ENCODE measurements at regions not wholly inside any gene's neighbourhood (a gene's known extent, or its start where the extent isn't known, plus 50 kb on each side); places are given as distances from the start of the nearest gene placed in this dataset.
"Not testable (repeated sequence)": the region's sequence is repeated elsewhere in the genome, so short reads cannot be mapped to it uniquely, and the experiment has no call there.

DNA sequence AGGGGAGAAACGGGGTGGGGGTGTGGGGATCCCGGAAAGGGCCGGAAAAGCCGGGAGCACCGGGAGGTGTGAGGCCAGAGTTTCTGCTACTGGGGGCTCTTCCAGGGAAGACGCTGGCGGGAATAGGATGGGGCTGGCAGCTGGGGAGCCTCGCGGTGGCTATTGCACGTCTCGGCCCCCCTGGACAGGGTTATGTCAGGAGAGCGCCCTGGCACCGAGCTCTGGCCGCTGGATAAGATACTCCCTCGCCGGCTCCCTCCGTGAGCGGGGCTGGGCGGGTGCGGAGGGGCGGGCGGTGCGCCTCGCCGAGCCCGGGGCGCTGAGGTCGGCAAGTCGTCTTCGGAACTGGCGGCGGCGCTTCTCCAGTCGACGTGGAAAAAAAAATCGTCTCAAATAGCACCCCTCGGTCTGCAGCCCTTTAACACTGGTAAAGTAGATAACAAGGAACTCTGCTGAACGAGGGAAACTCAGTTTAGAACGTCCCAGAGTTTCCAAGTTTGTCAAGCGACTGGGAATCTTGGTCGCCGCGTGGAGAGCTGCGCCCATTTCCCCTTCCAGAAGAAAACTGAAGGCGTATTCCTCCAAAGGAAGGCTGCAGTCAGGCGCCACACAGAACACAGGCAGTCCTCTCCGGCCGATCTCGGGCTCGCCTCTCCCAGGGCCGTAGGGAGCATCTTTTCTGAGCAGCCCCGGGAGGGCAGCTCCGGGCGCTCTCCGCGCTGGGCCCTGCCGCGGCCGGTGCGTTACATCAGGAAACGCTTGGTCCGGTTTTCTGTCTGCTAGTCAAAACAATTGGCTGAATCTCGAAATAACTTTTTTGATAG lies 115.1 kb downstream of the KCNRG start:
- peak; percentile 67 for DNase-seq

DNA sequence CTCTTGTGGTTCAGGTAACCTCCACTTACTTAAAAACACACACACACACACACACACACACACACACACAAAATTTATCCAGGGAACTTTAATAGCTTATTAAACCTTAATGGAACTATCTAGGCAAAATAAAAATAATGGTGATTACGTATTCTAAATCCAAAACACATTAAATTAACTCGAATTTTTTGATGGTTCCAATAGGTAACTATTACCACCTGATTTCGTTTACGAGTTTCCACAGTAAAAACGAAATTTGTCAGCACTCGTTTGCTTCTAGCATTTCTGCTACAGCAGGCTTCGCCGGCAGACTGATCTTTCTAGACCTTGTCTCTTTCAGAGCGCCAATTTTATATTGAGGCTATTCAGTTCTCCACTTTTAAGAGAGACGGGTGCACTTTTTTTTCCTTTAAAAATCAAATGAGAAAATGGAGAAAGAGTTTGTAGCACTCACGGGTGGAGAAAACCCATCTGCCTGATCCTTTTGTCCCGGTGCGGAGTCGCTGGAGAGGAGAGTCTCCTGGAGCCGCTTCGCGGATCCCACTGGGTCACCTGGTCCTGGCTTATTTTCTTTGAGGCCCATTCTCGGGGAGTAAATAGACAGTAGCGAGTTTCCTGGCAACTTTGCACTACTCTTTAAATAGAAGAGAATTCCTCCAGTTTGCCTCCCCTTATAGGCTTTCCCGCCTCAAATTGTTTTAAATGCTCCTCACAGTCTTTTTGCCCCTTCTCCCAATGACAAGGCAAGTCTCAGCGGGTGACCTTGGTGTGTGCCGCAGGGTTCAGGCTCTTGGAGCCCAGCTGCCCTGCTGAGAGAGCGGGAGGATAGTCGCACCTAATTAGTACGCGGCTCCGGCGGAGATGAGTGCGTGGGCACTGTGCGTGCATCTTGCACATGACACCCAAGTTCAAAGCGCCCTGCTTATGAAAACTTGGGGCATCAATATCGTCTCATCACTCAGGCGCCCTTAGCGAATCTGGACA lies 117.0 kb downstream of the KCNRG start:
- DNase-seq, result peak; percentile 64

DNA sequence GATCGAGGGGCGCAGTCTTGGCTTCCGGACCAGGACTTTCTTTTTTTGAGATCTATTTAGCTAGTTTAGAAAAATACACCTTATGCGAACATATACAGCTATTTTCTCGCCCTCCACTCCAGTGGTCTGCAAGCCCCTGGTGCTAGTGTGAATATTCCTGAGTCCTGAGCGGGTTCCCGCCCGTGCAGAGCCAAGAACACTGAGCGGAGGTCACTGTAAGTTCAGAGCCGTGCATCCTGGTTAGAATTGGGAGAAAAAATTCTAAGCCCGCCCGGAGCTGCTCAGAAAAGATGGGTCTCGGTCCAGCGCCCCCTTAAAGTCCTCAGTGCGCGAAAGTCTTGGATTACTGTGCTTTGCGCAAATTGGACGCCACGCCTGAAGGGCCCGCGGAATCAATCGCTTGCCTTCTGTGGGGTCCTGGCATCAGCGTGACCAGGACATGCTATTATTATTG lies 117.7 kb downstream of the KCNRG start:
- DNase-seq, result no peak

DNA sequence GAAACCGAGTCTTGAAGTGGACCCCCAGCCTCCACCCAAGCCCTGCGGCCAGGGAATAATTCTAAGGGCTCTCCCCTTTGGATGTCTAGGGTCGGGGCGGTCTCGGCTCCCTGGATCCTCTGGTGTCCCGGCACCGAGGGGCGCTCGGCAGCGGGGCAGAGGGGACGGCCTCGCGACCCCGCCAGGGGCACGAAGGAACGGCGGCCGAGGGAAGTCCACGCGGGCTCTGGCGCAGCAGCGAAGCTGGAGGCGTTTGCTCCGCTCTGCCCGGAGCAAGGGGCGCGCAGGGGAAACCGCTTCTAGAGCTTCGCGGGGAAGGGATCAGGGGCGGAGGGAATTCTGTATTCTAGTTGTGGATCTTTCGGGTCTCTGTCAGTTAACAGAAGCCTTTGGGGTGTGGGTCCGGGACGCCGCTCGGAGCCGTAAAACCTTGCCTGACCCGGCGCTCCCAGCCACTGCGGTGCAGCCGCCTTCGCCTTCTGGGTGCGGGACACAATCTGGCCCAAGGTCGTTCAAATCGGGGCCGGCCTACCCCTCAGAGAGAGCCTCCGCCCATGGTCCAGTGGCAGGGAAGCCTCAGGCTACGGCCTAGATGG lies 118.2 kb downstream of the KCNRG start:
- no peak for DNase-seq

DNA sequence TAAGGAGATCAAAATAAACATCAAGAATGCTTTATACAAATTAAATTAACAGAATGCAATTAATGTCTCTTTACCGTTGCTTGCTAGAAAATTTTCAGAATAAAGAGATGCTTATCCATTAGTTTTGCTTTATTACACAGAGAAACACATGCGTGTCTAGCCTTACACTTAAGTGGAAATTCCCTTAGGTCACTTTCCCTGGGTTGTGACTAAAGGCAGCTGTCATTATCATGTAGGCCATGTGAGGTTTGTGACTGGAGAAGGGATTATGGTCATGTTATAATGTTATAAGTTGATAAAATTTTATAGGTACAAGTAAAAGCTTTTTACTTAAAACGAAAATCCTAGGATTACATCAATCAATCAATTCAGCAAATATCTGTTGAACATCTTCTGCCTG lies 121.0 kb downstream of the KCNRG start:
- no peak for DNase-seq

DNA sequence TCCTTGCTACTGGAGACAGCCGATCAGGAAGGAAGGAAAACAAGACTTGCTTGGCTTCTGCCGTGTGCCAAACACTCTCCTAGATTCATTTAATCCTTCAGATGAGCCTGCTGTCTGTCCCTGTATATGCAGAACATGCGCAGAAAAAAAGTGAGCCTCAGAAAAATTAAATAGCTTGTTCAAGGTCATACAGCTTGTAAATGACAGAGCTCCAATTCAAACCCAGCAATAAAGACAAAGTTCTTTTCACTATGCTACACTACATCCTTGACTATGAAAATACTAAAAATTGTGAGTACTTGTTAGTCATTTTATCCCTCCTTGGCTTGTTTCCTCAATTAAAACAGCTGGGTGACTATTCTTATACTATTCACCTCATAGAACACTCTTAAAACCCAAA lies 121.4 kb downstream of the KCNRG start:
- DNase-seq, result no peak

DNA sequence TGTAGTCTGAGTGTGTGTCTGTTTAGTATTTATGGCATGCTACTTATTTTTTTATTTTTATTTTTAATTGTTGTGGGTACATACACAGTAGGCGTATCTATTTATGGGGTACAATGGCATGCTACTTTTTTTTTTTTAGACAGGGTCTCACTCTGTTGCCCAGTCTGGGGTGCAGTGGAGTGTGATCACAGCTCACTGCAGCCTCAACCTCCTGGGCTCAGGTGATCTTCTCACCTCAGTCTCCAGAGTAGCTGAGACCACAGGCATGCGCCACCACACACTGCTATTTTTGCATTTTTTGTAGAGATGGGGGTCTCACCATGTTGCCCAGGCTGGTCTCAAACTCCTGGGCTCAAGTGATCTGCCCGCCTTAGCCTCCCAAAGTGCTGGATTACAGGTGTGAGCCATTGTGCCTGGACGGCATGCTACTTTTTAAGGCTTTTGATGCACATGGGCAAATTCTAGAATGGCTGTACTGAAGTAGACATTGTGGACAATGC lies 124.2 kb downstream of the KCNRG start:
- not testable (repeated sequence) for DNase-seq

DNA sequence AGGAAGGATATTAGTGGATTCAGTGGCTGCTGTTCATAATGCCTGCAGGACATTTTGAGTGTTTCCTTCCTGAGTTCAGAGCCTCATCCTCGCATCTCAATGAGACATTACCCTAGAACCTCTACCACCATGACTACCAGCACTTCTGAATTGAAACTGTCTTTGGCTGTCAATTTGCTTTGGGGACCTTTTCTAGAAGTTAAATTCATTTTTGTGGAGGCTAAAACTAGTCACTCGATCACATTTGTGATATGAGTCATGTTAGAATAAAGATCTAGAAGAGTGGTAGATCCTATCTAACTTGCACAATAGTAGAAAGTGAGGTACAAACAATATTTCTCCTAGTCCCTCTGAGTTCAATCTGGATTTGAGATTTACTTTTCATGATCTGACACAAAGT lies 124.9 kb downstream of the KCNRG start:
- DNase-seq, result no peak

DNA sequence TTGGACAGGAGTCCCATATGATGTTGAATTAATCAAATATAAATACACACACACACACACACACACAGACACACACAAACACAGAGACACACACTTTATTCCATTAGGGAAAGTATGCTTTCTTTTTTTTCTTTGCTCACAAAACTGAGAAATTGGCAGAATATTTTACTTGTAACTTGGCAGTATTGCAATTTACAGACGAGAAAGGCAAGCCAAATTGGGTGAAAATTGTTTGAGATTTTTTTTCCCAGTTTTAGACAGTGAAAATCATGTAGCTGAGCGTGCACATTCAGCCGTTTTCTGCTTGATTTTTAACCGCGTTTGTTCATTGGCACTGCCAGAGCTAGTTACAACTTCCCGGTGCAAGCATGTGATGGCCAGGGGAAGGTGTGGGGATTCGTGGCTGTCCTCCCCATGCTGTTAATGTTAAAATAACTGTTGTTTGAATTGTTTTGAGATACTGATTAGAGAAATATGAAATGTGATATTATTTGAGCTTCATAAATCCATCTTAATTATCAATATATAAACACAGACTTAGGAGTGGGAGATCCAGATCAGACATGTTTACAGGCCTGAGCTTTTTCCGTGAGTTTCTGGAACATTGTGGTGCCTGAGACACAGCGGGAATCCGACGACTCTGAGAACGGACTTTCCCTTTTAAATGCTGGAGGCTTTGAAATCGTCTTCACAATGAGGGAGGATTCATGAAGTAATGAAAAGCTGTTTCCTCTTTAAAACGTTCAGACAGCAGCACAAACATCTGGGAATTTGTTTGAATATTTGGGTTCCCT lies 125.5 kb downstream of the KCNRG start:
- no peak for DNase-seq

DNA sequence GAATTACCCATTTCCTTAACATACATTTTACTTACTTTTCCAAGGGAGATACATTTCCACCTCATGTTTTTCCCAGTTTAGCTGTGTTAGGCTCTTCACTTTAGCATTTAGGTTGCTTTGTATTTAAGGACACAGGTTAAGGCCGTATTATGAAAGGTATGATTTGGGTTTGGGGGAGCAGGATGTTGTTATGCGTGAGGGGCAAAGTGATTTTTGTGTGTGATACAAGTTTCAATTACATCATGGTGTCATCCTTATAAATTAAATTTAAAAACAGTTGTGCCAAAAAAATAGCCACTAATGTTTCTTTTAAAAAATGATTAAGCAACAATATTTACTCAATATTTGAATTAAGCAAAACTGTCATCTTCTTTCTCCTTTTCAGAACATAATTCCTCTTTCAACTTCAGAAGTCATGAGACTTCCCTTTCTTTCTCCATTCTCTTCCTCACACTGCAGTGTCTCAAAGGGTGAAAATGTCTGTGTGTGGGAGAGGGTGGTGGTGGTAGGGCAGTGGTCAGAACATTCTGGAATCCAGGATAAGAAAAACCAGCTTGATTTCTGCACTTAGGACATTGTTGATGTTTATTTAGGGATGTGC lies 126.2 kb downstream of the KCNRG start:
- DNase-seq, result no peak

DNA sequence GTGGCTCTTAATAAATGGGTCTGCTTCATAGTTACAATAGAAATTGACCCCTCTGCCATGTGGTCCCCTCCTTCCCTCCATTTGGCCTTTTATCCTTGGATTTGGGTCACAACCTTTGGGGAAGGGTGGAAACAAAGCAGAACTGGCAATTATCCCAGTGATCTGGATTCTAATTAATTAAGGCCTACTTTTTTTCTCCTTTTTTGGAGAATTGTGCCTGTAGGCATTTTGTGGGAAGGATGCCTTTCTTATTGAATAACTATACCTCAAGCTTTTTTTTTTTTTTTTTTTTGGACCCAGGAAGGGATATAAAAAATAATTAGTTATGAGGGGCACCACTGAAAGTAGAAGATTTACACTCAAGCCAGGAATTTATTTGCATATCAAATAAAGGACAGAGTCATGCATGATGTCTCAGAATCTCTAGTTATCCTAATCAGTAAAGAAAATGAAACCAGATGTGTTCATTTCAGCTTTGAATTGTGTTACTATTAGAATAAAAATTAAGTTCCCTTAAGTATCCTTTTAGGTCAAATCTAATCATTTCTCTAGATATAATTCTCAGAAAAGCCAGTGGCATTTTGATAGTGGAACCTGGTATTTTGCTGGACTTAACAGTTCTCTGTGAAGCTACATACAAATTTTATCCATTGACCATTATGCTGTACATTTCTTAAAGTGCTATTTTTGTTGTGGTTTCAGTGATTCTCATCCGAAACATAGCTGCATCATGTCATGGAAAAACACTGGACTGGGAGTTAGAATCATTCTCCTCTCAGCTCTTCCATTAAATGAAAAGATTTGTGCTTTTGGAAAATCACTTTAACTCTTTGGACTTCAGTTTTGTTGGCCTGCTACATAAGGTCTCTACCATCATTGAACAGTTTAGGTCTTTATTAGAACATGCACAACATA lies 129.3 kb downstream of the KCNRG start:
- no peak for DNase-seq

DNA sequence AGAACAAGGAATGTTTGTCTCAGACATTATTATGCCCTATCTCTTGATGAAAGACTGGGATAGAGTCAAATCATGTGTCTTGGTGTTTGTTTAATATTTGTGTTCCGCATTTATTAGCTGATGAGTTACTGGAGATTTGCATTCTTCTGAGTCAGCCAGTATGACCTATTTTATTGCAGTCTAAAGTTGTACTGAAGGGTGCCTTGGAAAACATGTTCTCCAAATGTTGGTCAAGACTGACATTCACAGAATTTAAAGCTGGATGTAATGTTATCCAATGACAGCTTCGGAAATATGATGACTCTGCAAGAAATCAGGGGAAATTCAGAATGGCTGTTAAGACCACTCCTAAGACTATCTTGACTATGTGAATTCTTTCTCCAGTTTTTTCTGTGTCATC lies 134.0 kb downstream of the KCNRG start:
- no peak for DNase-seq

DNA sequence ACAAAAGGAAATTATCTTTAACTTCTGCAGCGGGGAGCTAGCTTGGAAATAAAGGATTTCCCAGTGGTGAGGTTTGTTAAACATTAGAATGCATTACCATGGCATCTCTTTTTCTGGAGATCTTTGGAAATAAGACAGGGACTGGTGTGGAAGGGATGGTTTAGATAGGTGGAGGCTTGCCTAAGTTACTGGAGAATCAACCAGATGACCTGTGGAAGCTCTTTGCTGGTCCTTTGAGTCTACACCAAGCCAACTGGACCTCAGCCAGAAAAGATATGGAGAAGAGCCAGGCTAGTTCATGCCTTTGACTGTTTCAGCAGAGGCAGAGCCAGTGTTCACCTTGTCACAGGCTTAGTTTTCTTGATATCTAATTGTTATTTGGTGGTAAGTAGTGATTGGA lies 134.7 kb downstream of the KCNRG start:
- no peak for DNase-seq

DNA sequence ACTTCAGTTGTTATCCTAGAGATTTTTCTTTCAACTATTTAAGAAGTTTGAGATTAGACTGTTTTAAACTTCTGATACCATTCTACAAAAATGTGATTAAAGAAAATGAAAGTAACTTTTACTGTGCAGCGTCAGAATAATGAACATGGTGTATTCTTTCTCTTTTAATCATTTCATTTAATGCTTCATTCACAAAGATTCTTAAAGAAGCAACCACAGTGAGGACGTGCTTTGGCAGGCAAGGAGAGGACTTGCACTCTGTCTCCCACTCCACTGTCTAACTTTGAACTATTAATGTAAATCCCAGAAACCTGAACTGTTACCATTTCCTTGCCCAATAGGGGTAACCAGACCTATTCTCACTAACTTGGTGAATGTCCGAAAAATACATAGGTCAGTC lies 137.0 kb downstream of the KCNRG start:
- no peak for DNase-seq

DNA sequence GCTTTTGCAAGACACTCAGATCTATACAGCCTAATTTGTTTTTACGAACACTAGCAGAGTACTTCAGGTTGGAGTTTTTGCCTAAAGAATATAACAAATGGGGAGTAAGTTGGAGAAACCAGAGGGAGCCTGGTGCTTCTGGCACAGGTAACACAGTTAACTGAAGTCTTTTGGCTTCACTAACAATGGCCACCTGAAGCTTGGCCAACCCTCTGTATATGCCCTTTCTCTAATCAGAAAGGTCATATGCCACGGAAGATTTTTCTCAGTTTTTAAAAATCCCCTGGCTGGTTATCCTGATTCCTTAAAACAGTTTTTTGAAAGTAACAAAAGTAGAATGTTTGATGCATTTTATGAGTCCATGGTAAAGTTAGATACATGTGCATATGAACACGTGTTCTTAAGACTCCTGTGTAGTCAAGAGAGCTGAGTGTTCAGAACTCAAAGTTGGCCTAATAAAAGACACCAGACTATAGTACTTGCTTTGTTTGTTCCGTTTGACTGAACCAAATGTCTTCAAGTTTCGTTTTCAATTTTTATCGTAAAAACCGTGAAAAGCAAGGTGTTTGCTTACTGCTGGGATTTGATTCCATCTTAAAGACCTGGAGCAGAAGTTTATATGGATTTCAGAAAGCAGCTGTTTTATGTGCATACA lies 137.5 kb downstream of the KCNRG start:
- DNase-seq, result no peak

DNA sequence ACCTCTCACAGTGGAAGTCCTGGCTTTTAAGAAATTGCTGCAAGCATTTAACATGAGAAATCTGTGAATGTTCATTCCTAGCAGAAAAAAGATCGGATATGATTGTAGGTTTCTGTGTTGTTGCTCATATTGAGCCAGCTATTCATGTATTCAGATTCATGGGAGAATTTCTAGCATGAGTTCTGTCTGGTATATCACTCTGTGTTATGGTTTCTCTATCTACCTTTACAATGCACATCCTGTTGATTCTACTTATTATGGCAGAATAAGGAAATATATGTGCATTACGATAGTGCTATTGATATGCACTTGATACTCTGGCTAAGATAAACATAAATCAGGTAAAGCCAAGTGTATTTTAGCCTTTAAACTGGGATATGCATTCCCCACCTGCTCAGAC lies 138.2 kb downstream of the KCNRG start:
- no peak for DNase-seq

DNA sequence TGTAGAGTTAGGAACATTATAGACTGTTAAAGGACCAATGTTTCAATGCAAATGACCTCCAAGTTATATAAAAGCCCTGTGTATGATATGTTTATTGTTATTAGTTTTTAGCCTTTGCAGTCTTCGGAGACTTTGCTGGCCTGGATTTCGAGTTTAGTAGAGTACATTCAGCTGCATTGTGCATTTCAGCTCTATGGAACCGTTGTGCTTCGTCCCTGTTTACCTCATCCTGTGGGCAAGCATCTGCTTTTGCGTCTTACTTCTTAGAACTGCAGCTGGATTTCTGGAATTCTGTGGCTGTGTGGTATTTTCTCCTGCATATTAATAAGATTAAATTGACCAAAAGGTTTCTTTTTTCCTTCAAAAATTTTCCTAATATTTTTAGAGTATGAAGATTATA lies 138.6 kb downstream of the KCNRG start:
- DNase-seq, result no peak

DNA sequence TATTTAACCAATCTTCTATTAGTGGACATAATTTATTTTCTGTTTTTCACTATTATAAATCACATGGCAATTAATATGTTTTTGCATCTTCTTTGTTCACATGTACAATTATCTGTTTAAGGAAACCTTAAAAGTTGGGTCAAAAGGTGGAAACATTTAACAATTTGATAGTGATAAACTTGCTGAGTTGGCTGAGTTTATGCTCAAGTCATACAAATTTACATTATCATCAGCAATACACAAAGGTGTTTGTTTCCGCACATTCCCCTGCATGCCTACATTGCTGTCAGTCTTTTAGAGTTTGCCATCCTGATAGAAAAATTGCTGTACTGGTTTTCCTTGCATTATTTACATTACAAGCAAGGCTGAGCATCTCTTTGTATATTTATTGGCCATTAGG lies 139.5 kb downstream of the KCNRG start:
- DNase-seq, result no peak

DNA sequence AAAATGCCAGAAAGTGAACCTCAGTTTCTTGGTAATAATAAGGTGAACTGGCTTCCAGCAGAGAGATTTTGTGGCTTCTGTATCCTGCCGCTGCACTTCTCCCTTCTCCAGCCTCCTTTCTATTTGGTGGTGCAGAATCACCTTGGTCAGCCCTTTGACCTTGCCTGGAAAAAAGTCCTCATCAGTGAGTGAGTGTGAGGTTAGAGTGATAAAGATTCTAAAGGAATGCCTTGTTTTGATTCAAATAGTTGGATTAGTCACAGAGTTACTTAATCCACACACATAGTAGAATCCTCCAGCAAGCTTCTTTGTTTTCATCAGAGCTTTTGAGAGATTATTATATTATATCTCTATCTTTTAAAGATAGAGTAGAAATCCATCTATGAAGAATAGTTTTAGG lies 140.9 kb downstream of the KCNRG start:
- DNase-seq, result no peak

DNA sequence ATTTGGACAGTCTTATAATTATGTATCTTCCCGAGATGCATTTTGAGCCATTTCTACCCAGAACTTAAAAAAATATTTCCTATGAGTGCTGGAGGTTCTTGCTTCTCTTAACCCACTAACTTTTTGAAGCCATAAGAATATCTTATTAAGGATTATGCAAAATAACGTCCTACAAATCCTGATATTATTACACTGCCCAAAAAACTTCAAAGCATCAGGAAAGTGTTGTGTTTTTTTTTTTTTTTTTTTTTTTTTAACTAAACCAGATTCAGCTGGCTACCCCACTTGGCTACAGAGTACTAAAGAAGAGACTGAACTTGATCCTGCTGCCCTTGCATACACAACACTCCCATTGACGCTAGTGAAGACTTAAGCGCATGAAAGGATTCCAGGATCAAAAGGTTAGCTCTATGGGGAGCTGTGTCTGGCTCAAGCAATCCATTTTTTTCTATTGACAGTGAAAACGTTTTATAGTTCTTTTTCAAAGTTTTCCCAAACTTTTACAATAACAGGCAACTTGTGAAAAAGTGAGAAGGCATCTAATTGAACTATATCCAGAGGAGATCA lies 141.4 kb downstream of the KCNRG start:
- DNase-seq, result no peak
